ENCODE measurements at regions not wholly inside any gene's neighbourhood (a gene's known extent, or its start where the extent isn't known, plus 50 kb on each side); places are given as distances from the start of the nearest gene placed in this dataset.

- no peaks in the 10 kb centered on the region for H3K27me3 ChIP-seq (replicated peaks; ENCODE audit: control insufficient read depth, insufficient read depth, low read length)
- no peak for DNase-seq (ENCODE audit: extremely low read depth, insufficient read length)
- TF ChIP-seq, protein P1, sequence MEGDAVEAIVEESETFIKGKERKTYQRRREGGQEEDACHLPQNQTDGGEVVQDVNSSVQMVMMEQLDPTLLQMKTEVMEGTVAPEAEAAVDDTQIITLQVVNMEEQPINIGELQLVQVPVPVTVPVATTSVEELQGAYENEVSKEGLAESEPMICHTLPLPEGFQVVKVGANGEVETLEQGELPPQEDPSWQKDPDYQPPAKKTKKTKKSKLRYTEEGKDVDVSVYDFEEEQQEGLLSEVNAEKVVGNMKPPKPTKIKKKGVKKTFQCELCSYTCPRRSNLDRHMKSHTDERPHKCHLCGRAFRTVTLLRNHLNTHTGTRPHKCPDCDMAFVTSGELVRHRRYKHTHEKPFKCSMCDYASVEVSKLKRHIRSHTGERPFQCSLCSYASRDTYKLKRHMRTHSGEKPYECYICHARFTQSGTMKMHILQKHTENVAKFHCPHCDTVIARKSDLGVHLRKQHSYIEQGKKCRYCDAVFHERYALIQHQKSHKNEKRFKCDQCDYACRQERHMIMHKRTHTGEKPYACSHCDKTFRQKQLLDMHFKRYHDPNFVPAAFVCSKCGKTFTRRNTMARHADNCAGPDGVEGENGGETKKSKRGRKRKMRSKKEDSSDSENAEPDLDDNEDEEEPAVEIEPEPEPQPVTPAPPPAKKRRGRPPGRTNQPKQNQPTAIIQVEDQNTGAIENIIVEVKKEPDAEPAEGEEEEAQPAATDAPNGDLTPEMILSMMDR (IDR thresholded peaks at IDR 0.05; ENCODE audit: insufficient read depth, low read length, poor library complexity, severe bottlenecking): no peak
- H3K4me3 ChIP-seq (replicated peaks; ENCODE audit: low read depth, low read length): no peak overlapping the region
- H3K36me3 ChIP-seq (ENCODE audit: control insufficient read depth, insufficient read depth, low read length): no peaks in the 10 kb centered on the region
Measured at GRCh38 chr5:40030661-40031060, 605.9 kb upstream of the DAB2 start.

DNA sequence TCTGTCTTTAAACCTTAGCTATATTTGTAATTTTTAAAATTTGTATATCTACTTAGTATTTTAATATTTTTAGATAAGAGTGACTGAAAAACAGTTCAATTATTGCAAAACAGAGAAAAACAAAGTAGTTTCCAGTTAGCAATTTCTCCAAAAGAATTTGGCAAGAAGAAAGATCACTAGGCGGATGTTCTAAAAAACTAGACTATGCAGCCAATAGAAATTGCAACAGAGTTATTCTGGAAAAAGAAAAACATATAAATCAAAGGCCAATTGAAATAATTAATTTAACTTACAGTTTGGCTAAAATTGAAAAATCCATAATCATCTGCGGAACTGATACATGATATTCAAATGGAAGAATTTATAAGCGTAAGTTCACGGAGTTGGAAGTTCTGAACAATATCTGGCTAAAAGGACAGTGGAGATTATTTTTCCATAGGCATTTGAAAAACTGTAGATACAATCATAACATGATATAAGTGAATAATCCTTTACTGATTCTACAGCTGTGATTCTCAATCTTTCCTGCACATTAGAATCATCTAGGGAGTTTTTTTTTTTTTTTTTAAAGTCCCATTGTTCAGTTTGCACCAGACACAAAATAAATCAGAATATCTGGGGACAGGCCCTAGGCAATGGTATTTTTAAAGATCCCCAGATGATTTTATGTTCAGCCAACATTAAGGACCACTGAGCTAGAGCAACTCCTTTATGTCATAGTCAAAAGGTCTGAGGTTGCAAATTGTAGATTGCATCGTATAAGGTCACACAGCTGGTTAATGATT is 605.1 kb upstream of the DAB2 start:
- Histone ChIP-seq H3K36me3 (ENCODE audit: control insufficient read depth, insufficient read depth, low read length) (no peaks in the 10 kb centered on the region), H3K4me3 (replicated peaks; ENCODE audit: low read depth, low read length) (no peak overlapping the region), H3K27me3 (replicated peaks; ENCODE audit: control insufficient read depth, insufficient read depth, low read length) (no peaks in the 10 kb centered on the region)
- no peak for DNase-seq (ENCODE audit: extremely low read depth, insufficient read length)
- TF ChIP-seq, protein P1 (IDR thresholded peaks at IDR 0.05; ENCODE audit: insufficient read depth, low read length, poor library complexity, severe bottlenecking): no peak

GRCh38 chr5:40027400-40027799 is 602.6 kb upstream of the DAB2 start:
- no peaks in the 10 kb centered on the region for H3K27me3 ChIP-seq (replicated peaks; ENCODE audit: control insufficient read depth, insufficient read depth, low read length)

DNA sequence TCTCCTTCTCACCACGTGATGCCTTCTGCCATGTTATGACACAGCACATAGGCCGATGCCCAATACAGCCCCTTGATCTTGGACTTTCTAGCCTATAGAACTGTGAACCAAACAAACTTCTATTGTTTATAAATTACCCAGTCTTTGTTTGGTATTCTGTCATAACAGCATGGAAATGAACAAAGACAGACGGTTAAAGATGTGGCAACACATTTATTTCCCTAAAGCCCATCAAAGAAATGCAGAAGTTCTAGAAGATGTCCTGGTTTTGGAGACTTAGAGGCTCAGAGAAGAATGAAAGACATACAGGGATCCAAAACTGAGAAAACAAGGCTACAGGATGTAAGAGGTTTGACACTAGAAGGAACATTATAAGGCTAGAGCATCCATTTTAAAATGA is 600.8 kb upstream of the DAB2 start:
- H3K36me3 ChIP-seq (ENCODE audit: control insufficient read depth, insufficient read depth, low read length): no peaks in the 10 kb centered on the region
- H3K27me3 ChIP-seq (replicated peaks; ENCODE audit: control insufficient read depth, insufficient read depth, low read length): no peaks in the 10 kb centered on the region
- no peak overlapping the region for H3K4me3 ChIP-seq (replicated peaks; ENCODE audit: low read depth, low read length)
- no peak for DNase-seq (ENCODE audit: extremely low read depth, insufficient read length)
- TF ChIP-seq, protein P1 (IDR thresholded peaks at IDR 0.05; ENCODE audit: insufficient read depth, low read length, poor library complexity, severe bottlenecking): no peak

More at GRCh38 chr5:40027400-40027799, 602.6 kb upstream of the DAB2 start:
- no peak overlapping the region for H3K4me3 ChIP-seq (replicated peaks; ENCODE audit: low read depth, low read length)
- no peak for DNase-seq (ENCODE audit: extremely low read depth, insufficient read length)
- H3K36me3 ChIP-seq (ENCODE audit: control insufficient read depth, insufficient read depth, low read length): no peaks in the 10 kb centered on the region
- TF ChIP-seq, protein P1 (IDR thresholded peaks at IDR 0.05; ENCODE audit: insufficient read depth, low read length, poor library complexity, severe bottlenecking): no peak

DNA sequence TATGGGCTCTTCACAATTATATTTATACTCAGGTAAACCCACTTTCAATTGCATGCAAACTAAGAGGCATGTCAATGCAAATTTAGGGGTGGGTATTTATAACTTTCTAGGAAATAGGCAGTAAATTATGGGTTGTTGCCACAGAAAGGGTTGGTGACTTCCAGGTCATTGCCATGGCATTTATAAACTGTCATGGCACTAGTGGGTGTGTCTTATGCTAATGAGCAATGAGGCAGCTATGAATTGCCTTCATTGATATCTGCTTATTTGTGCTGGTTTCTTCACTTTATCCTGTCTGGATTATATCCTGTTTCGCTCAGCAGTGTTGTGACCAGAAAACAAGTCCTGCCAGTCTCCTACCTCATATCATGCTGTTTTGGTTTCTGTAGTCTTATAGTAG is 597.3 kb upstream of the DAB2 start:
- DNase-seq (ENCODE audit: extremely low read depth, insufficient read length): no peak
- Histone ChIP-seq H3K36me3 (ENCODE audit: control insufficient read depth, insufficient read depth, low read length) (no peaks in the 10 kb centered on the region), H3K27me3 (replicated peaks; ENCODE audit: control insufficient read depth, insufficient read depth, low read length) (no peaks in the 10 kb centered on the region), H3K4me3 (replicated peaks; ENCODE audit: low read depth, low read length) (no peak overlapping the region)
- TF ChIP-seq, protein P1 (IDR thresholded peaks at IDR 0.05; ENCODE audit: insufficient read depth, low read length, poor library complexity, severe bottlenecking): no peak
